BLaER1 treated with 17β-estradiol and CSF1 and Interleukin-3, amounts not matched to agents 10 nM and 100 nM (cell line): ENCODE measurements at regions not wholly inside any gene's neighbourhood (a gene's known extent, or its start where the extent isn't known, plus 50 kb on each side); places are given as distances from the start of the nearest gene placed in this dataset.

ENCODE experiments used
- H3K27ac ChIP-seq, 11 experiments: shearing (Covaris generic); formaldehyde crosslinking; 2 replicates each; pipeline ENCODE4 v1.8.1; 2022
- H3K27me3 ChIP-seq, 11 experiments: shearing (Covaris generic); formaldehyde crosslinking; 2 replicates each; pipeline ENCODE4 v1.8.1; 2022
- H3K36me3 ChIP-seq, 11 experiments: shearing (Covaris generic); formaldehyde crosslinking; 2 replicates each; pipeline ENCODE4 v1.8.1; 2022
- H3K4me1 ChIP-seq, 10 experiments: shearing (Covaris generic); formaldehyde crosslinking; 2 replicates each; pipeline ENCODE4 v1.8.1; 2022
- H3K4me2 ChIP-seq, 11 experiments: shearing (Covaris generic); formaldehyde crosslinking; 2 replicates each; pipeline ENCODE4 v1.8.1; 2022
- H3K4me3 ChIP-seq, 10 experiments: shearing (Covaris generic); formaldehyde crosslinking; 2 replicates each; pipeline ENCODE4 v1.8.1; 2022
- H3K9ac ChIP-seq, 11 experiments: shearing (Covaris generic); formaldehyde crosslinking; 2 replicates each; pipeline ENCODE4 v1.8.1; 2022
- H3K9me3 ChIP-seq, 11 experiments: shearing (Covaris generic); formaldehyde crosslinking; replicated peaks in 1 of 11; 2 replicates each; pipeline ENCODE4 v1.8.1; 2022
- H4K20me1 ChIP-seq, 11 experiments: shearing (Covaris generic); formaldehyde crosslinking; 2 replicates each; pipeline ENCODE4 v1.8.1; 2022
- Cebpa-rat ChIP-seq, 11 experiments: shearing (Covaris generic); IDR thresholded peaks; 2 replicates each; pipeline ENCODE4 v1.8.1; 2022

GRCh38 chr6:22892452-22892851 lies 323.1 kb downstream of the HDGFL1 start:
- Histone ChIP-seq H3K4me3 (no peak overlapping the region), H3K36me3 (no peaks in the 10 kb centered on the region), H3K4me2 (no peak overlapping the region), H4K20me1 (no peaks in the 10 kb centered on the region), H3K27me3 (no peaks in the 10 kb centered on the region), H3K9ac (no peak overlapping the region), H3K9me3 (no peaks in the 10 kb centered on the region), H3K4me1 (0 out of 20 replicates have a peak, but pooled peaks cover 0 to 5% (median 0%) of the 10 kb centered on the region in 10 experiments), H3K27ac (no peak overlapping the region)
- TF ChIP-seq Cebpa-rat (IDR thresholded peaks at IDR 0.05): no peak

- no peaks in the 10 kb centered on the region for H3K36me3 ChIP-seq
- H3K9me3 ChIP-seq: no peaks in the 10 kb centered on the region; a peak in 1 of 22 replicates
- H3K4me3 ChIP-seq: no peak overlapping the region
- H3K4me2 ChIP-seq: no peak overlapping the region
- no peaks in the 10 kb centered on the region for H3K27me3 ChIP-seq
- no peak overlapping the region for H3K27ac ChIP-seq
- H3K4me1 ChIP-seq: peaks cover 5 to 17% (median 14%) of the 10 kb centered on the region in 10 experiments; a peak in 18 of 20 replicates
- no peaks in the 10 kb centered on the region for H4K20me1 ChIP-seq
- TF ChIP-seq Cebpa-rat (IDR thresholded peaks at IDR 0.05): no peak
- no peak overlapping the region for H3K9ac ChIP-seq
These were observed 327.3 kb downstream of the HDGFL1 start for GRCh38 chr6:22896696-22897095.

- Histone ChIP-seq H3K9ac (no peak overlapping the region), H3K9me3 (peaks cover 0 to 6% (median 0%) of the 10 kb centered on the region in 11 experiments; a peak in 2 of 22 replicates), H3K4me2 (no peak overlapping the region), H3K36me3 (no peaks in the 10 kb centered on the region), H3K27me3 (no peaks in the 10 kb centered on the region), H3K4me1 (peaks cover 6 to 25% (median 18%) of the 10 kb centered on the region in 10 experiments; a peak in 18 of 20 replicates), H3K27ac (no peak overlapping the region), H4K20me1 (no peaks in the 10 kb centered on the region), H3K4me3 (no peak overlapping the region)
- TF ChIP-seq Cebpa-rat (IDR thresholded peaks at IDR 0.05): no peak; a peak in 2 of 22 replicates
These were observed 330.1 kb downstream of the HDGFL1 start for GRCh38 chr6:22899426-22899825.

GRCh38 chr6:22903826-22904225 lies 334.5 kb downstream of the HDGFL1 start:
- no peak for TF ChIP-seq Cebpa-rat (IDR thresholded peaks at IDR 0.05)
- no peaks in the 10 kb centered on the region for H3K27me3 ChIP-seq
- no peak overlapping the region for H3K4me2 ChIP-seq
- H3K36me3 ChIP-seq: no peaks in the 10 kb centered on the region
- peaks cover 0 to 6% (median 0%) of the 10 kb centered on the region in 11 experiments; a peak in 2 of 22 replicates for H3K9me3 ChIP-seq
- no peak overlapping the region for H3K4me3 ChIP-seq
- H4K20me1 ChIP-seq: no peaks in the 10 kb centered on the region
- no peak overlapping the region for H3K27ac ChIP-seq
- peaks cover 6 to 25% (median 18%) of the 10 kb centered on the region in 10 experiments; a peak in 18 of 20 replicates for H3K4me1 ChIP-seq
- H3K9ac ChIP-seq: no peak overlapping the region

GRCh38 chr6:22904431-22904830 lies 335.1 kb downstream of the HDGFL1 start:
- Histone ChIP-seq H3K9me3 (peaks cover 0 to 6% (median 0%) of the 10 kb centered on the region in 11 experiments; a peak in 2 of 22 replicates), H3K27me3 (no peaks in the 10 kb centered on the region), H3K4me1 (peaks cover 6 to 25% (median 18%) of the 10 kb centered on the region in 10 experiments; a peak in 18 of 20 replicates), H3K27ac (no peak overlapping the region), H3K4me2 (no peak overlapping the region), H3K36me3 (no peaks in the 10 kb centered on the region), H3K4me3 (no peak overlapping the region), H4K20me1 (no peaks in the 10 kb centered on the region), H3K9ac (no peak overlapping the region)
- no peak for TF ChIP-seq Cebpa-rat (IDR thresholded peaks at IDR 0.05)

GRCh38 chr6:22906091-22906549 lies 336.8 kb downstream of the HDGFL1 start:
- no peak overlapping the region for H3K27ac ChIP-seq
- no peaks in the 10 kb centered on the region for H4K20me1 ChIP-seq
- no peak overlapping the region for H3K9ac ChIP-seq
- no peak for TF ChIP-seq Cebpa-rat (IDR thresholded peaks at IDR 0.05)
- H3K9me3 ChIP-seq: peaks cover 0 to 6% (median 0%) of the 10 kb centered on the region in 11 experiments; a peak in 1 of 22 replicates
- H3K4me3 ChIP-seq: no peak overlapping the region
- H3K36me3 ChIP-seq: no peaks in the 10 kb centered on the region
- H3K27me3 ChIP-seq: no peaks in the 10 kb centered on the region
- H3K4me2 ChIP-seq: no peak overlapping the region
- peaks cover under 1 to 14% (median 10%) of the 10 kb centered on the region in 10 experiments; a peak in 18 of 20 replicates for H3K4me1 ChIP-seq

GRCh38 chr6:22907085-22907484 lies 337.7 kb downstream of the HDGFL1 start:
- Histone ChIP-seq H3K4me1 (peaks cover 0 to 4% (median under 1%) of the 10 kb centered on the region in 10 experiments; a peak in 10 of 20 replicates), H3K9ac (no peak overlapping the region), H4K20me1 (no peaks in the 10 kb centered on the region), H3K27me3 (no peaks in the 10 kb centered on the region), H3K36me3 (no peaks in the 10 kb centered on the region), H3K27ac (no peak overlapping the region), H3K4me2 (no peak overlapping the region), H3K9me3 (peaks cover 0 to 6% (median 0%) of the 10 kb centered on the region in 11 experiments; a peak in 1 of 22 replicates), H3K4me3 (no peak overlapping the region)
- TF ChIP-seq Cebpa-rat (IDR thresholded peaks at IDR 0.05): no peak

- H3K4me1 ChIP-seq: no peaks in the 10 kb centered on the region
- H3K9me3 ChIP-seq: no peaks in the 10 kb centered on the region
- H3K4me3 ChIP-seq: no peak overlapping the region
- TF ChIP-seq Cebpa-rat (IDR thresholded peaks at IDR 0.05): no peak
- H3K27ac ChIP-seq: no peak overlapping the region
- no peak overlapping the region for H3K4me2 ChIP-seq
- H3K27me3 ChIP-seq: no peaks in the 10 kb centered on the region
- no peak overlapping the region for H3K9ac ChIP-seq
- no peaks in the 10 kb centered on the region for H4K20me1 ChIP-seq
- no peaks in the 10 kb centered on the region for H3K36me3 ChIP-seq
These were observed 341.0 kb downstream of the HDGFL1 start for GRCh38 chr6:22910370-22910769.

- H3K27ac ChIP-seq: no peak overlapping the region
- H4K20me1 ChIP-seq: no peaks in the 10 kb centered on the region
- H3K4me2 ChIP-seq: no peak overlapping the region
- H3K4me3 ChIP-seq: no peak overlapping the region
- H3K4me1 ChIP-seq: peaks cover 0 to 5% (median 0%) of the 10 kb centered on the region in 10 experiments; a peak in 1 of 20 replicates
- no peaks in the 10 kb centered on the region for H3K9me3 ChIP-seq
- no peak overlapping the region for H3K9ac ChIP-seq
- H3K27me3 ChIP-seq: no peaks in the 10 kb centered on the region
- no peaks in the 10 kb centered on the region for H3K36me3 ChIP-seq
- TF ChIP-seq Cebpa-rat (IDR thresholded peaks at IDR 0.05): no peak
These were observed 344.2 kb downstream of the HDGFL1 start for GRCh38 chr6:22913612-22914011.

- H3K4me2 ChIP-seq: no peak overlapping the region
- peaks cover 0 to 5% (median 0%) of the 10 kb centered on the region in 10 experiments; a peak in 1 of 20 replicates for H3K4me1 ChIP-seq
- H3K36me3 ChIP-seq: no peaks in the 10 kb centered on the region
- no peaks in the 10 kb centered on the region for H3K27me3 ChIP-seq
- H3K9me3 ChIP-seq: no peaks in the 10 kb centered on the region
- no peak overlapping the region for H3K9ac ChIP-seq
- TF ChIP-seq Cebpa-rat (IDR thresholded peaks at IDR 0.05): no peak
- H3K27ac ChIP-seq: no peak overlapping the region
- no peaks in the 10 kb centered on the region for H4K20me1 ChIP-seq
- no peak overlapping the region for H3K4me3 ChIP-seq
These were observed 348.0 kb downstream of the HDGFL1 start for GRCh38 chr6:22917344-22917743.
